Skin of body (tissue), 1 donor: ENCODE measurements at regions not wholly inside any gene's neighbourhood (a gene's known extent, or its start where the extent isn't known, plus 50 kb on each side); places are given as distances from the start of the nearest gene placed in this dataset.

Experiments used
- DNase-seq: peaks from one replicate; lab custom pipeline; 2025; lab: John Stamatoyannopoulos, UW

GRCh38 chr12:92003701-92004100, 141.9 kb downstream of the BTG1 start:
- no peak for DNase-seq

DNA sequence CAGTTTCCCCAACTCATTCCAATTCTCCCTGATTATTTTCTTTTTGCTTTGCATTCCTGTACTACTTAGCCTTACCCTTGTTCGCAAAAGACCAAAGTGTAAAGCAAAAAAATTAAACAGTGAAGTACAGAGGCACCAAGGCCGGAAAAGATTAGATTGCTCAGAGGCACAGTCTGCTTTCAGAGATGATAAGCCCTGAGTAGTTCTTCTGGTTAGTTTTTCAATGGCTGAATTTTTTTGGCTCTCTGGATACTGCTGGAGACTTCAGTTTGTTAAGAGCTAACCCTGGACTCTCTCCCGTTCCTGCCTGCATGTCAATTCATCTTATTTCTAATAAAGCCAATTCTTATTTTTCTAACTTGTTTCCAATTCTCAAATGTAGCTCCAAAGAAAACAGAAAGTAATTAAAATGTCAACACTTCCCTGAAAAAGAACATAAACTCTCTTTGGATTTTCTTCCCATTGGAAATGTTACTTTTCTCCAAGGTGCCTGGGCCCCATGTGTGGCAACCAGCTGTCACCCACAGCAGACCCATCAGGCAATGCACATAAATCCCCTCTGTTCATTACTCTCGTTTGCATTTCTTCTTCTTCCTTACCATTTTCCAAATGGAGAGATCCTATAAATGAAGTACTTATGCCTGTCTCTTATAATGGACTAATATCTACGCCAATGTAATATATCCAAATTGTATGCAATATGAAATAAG, 142.8 kb downstream of the BTG1 start:
- peak; percentile 76 for DNase-seq

GRCh38 chr12:92002195-92002649, 143.4 kb downstream of the BTG1 start:
- DNase-seq, result no peak

DNA sequence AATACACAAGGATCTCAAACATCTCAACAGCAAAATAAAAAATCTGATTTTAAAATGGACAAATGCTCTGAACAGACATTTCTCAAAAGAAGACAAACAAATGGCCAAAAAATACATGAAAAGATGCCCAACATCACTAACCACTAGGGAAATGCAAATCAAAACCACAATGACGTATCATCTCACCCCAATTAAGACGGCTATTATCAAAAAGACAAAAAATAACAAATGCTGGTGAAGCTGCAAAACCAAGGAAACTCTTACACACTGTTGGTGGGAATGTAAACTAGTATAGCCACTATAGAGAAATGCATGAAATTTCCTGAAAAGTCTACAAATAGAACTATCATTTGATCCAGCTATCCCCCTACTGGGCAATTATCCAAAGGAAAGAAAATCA, 145.0 kb downstream of the BTG1 start:
- no peak for DNase-seq

DNA sequence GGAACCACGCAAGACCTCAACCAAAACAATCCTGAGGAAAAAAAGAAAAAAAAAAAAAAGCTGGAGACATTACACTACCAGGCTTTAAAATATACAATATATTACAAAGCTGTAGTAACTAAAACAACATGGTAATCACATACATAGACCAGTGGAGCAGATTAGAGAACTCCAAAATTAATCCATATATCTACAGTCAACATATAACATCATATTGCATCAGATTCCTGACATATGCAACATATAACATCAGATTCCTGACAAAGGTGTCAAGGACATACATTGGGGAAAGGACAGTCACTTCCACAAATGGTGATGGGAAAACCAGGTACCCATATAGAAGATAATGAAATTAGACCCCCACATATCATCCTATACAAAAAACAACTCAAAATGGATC, 145.8 kb downstream of the BTG1 start:
- no peak for DNase-seq

GRCh38 chr12:91998316-91998715, 147.3 kb downstream of the BTG1 start:
- DNase-seq, result no peak

DNA sequence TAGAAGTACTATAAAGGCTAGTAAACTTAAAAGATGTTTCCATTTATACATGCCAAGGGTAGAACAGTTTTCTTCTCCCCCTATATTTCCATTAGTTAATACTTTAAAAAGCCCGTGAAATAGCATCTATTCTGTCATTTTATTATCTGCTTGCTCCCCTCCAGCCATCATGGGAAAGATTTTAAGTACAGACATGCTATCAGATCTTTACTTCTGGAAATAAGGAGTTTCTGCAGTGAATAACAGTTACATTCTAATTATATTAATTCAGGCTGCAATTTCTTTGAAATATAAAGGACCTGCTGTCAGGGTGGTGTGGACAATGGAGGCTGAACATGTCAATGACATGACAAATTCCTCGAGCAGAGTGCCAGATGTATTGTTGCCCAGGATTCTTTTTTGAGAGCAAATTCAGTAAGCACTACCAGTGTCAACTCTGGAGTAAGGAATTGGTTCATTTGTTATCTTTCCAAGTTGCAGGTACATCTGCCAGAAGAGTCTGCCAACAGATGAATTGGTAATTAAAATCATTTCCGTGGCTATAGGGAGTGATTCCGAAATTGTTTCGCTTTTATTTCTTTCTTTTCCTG, 151.3 kb downstream of the BTG1 start:
- DNase-seq, result no peak

DNA sequence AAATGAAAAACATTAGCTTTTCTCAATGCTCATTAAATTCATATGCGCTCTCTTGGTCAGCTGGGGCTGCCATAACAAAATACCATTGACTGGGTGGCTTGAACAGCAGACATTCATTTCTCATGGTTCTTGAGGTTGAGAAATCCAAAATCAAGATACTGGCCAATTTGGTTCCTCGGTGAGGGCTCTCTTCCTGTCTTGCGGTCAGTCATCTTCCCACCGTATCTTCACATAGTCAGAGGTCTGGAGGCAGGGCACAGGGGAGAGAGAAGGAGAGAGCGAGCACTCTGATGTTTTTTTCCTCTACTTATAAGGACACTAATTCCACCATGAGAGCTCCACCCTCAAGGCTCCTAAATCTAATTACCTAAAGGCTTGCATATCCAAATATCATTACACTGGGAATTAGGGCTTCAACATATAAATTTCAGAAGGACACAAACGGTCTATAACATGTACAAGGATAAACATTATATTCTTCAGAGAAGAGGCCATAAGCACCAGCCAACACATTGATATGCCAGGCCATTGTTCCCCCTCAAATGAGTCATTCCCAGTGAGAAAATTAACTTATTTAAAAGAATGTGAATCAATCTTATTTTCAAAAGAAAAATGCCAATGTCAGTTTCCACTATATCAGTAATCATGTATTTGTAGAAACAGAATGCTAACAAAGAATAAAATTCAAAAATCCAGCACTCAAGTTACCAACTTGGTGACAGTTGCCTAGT, 152.2 kb downstream of the BTG1 start:
- DNase-seq, result no peak

DNA sequence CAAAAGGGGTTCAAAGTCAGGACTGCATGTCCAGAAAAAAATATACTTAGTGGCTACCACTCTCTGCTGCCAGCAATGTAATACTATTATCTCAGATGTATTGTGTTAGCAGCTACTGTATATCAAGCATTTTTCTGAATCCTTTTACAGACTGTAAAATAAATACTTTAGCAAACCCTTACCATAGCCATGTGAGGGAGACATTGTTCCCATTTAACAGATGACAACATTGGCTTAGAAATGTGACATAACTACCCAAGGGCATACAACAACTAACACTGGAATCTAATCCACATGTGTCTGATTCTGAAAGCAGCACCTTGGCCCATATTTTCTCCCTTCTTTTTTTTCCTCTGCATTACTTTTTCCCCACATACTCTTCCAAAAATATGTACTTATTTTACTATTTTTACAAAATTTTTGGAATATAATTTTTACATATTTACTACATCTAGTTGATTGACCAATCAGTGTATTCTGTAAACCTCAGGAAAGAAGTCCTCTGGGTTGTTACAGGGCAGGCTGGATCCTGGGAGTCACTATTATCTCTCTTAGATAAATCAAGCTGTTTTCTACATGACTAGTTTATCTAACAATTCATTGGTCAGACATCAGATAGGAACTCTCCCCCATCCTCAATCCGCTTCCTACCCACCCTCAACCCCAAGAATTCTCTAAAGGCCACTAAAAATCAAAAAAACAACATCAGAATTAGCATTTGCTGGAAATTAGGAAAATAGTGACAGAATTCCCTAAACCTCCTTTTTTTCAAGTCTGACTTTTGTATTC, 154.1 kb downstream of the BTG1 start:
- DNase-seq, result no peak

DNA sequence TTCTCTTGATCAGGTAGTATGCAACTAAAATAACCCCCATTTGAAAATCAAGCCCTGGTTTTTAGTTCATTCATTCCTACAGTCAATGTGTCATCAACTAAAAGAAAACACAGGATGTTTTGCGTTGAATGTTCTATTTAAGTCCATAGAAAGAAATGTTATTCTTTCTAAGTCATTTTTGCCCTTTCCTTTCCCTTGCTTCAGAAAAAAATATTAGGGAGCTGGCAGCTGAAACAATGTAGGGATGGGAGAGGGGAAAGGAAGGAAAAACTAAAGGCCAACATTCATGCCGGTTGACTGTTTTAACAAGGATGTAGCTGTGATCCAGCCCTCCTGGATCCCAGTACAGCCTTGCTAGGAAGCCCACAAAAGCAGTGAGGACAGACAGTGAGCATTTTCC, 155.1 kb downstream of the BTG1 start:
- no peak for DNase-seq

DNA sequence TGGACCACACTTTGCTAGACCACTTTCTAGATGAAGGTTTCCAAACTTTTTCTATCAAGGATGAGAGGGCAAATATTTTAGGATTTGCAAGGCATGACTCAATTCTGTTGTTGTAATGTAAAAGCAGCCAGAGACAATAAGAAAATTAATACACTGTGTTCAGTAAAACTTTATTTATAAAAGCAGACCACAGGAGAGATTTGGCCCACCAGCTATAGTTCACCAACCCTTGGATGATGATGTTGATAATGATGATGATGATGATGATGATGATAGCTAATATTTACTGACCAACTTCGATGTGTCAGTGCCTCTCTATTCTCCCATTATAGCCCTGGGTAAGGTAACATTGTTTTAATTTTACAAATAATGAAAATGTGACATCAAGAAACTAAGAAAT, 156.5 kb downstream of the BTG1 start:
- no peak for DNase-seq

DNA sequence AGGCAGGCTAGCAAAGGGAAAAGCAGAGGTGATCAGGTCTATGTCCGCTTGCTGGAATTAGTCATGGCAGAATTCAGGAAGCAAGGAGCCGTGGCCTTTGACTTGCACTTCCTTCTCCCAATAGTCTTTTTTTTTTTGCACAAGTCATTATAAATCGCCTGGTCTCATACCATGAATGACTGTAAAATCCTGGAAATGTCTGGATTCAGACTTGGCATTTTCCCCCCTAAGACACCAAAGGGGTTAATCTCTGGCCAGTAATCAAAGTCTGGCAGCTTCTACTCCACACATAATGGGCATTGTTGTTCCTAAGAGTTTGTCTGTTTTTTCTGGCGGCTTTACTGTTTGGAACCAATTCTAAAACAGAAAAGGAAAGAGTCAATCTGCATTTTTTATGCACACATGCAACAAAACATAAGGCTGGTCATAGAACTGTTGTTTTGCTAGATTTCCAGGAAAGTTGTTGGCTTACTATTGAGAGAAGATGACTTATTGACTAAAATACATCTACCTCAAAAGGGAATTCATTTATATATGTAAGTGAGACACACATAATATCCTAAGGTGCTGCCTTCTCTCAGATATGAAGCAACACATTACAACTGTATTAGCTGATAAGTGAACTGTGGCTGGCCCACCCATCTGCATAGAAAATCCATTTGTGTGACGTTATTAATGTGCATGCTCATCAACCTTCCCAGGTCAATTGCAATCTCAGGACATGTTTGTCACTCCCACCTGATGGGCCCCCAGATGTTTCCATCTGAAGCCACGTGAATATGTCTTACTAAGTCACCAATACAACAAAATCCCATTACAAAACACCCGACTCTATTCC, 157.3 kb downstream of the BTG1 start:
- DNase-seq, result peak; percentile 34

DNA sequence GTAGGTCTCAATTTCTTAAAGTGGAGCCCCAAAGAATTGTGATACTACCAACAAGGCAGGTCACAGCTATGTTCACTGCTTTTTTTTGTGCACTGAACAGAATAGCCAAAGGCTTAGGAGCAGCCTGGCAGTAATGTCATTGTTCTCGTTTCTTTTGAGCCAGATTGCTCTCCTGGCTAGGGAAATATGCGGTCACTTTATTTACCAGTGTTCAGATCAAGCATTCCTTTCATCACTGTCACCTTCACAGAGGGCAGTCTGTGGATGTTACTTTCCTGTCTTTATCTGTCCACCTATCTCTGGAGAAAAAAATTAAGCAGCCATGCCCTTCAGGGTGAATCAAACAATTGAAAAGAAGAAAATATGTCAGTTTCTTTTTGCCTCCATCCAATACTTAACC, 159.6 kb downstream of the BTG1 start:
- DNase-seq, result no peak

- DNase-seq, result peak; percentile 38
Measured at GRCh38 chr12:91985002-91985787, 160.5 kb downstream of the BTG1 start.

- peak; percentile 14 for DNase-seq
Measured at GRCh38 chr12:91984556-91984955, 161.1 kb downstream of the BTG1 start.

DNA sequence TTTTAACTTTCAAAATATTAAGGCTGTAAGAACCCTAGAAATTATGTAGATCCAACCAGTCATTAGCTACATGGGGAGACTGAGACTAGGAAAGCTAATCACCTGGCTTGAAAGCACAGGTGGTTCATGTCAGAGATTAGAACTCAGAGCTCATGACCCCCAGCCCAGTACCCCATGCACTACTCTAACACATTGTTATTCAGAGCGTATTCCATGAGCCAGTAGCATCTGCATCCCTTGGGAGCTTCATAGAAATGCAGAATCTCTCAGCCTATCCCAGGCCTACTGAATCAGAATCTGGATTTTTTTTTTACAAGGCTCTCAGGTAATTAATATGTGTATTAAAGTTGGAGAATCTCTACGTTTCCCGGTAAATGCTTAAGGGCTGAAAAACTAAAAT, 161.7 kb downstream of the BTG1 start:
- no peak for DNase-seq

DNA sequence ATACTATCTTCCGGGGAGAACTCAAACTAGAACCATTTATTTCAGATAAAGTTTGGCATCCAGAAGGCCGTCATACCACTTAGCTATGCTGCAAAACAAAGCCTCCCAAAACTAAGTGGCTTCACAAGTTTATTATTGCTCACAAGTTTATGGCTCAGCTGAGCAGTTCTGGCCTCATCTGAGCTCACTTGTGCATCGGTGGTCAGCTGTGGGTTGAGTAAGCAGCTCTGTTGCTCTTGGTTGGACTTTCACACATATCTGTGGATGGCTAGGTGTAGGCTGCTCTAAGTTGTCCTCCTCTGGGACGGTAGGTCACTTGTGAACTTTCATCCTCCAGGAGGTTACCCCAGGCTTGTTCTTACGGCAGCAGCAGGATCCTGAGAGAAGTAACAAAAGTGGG, 162.7 kb downstream of the BTG1 start:
- DNase-seq, result no peak

DNA sequence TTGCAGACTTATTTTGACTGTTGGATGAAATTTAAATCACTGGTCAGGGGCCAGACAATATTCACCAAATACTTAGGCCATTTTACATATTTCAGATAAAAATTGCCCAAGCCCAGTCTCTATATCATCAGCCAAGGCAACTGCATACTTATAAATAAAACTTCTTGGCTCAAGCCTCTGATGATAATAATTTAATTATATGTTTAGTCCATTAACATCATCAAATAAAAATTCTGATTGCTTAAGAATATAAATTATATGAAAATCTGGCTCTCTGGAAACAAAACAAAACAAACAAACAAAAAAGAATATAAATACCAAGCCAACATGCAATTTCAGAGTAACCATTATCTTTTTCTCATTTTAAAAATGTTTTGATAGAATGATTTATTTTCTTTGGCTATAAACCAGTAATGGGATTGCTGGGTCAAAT, 165.2 kb downstream of the BTG1 start:
- DNase-seq, result peak; percentile 17

GRCh38 chr12:91978143-91978542, 167.5 kb downstream of the BTG1 start:
- peak; percentile 6 for DNase-seq

DNA sequence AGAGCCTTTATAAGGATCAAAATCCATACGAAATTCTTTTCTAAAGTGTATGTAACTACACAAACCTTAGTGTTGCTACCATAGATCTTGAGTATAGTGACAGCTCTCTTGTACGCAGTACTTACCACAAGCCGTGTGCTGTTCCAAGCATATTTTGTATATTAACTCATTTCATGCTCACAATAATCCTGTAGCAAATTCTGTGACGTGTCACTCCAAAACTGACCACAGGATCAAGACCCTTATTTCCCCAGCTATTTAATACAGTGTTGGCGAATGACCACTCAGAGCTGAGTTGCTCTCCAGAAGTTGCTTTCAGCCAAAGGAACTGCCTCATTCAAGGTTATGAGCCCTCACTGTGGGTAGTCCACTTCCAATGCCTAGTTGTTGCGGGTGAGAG, 169.8 kb downstream of the BTG1 start:
- DNase-seq, result no peak
